OCI-LY1 (cell line): ENCODE measurements at regions not wholly inside any gene's neighbourhood (a gene's known extent, or its start where the extent isn't known, plus 50 kb on each side); places are given as distances from the start of the nearest gene placed in this dataset.
"Not testable (repeated sequence)": the region's sequence is repeated elsewhere in the genome, so short reads cannot be mapped to it uniquely, and the experiment has no call there.

Source experiments
- EZH2 ChIP-seq: fragments of 200-600 bp; sonication (generic), shearing (Covaris generic); IDR thresholded peaks from 2 replicates; pipeline ENCODE4 v1.8.0; 2017; ENCODE audit warnings: borderline replicate concordance, mixed run types, mild to moderate bottlenecking, antibody characterized with exemption, low read length, moderate library complexity, mixed read lengths
- TF ChIP-seq, protein P1 (sequence below): fragments of 200-600 bp; sonication (generic), shearing (Covaris generic); IDR thresholded peaks from 2 replicates; pipeline ENCODE4 v1.5.1; 2017; ENCODE audit warnings: mild to moderate bottlenecking, antibody characterized with exemption, low read length, moderate library complexity, mixed read lengths

- TF ChIP-seq, protein P1, sequence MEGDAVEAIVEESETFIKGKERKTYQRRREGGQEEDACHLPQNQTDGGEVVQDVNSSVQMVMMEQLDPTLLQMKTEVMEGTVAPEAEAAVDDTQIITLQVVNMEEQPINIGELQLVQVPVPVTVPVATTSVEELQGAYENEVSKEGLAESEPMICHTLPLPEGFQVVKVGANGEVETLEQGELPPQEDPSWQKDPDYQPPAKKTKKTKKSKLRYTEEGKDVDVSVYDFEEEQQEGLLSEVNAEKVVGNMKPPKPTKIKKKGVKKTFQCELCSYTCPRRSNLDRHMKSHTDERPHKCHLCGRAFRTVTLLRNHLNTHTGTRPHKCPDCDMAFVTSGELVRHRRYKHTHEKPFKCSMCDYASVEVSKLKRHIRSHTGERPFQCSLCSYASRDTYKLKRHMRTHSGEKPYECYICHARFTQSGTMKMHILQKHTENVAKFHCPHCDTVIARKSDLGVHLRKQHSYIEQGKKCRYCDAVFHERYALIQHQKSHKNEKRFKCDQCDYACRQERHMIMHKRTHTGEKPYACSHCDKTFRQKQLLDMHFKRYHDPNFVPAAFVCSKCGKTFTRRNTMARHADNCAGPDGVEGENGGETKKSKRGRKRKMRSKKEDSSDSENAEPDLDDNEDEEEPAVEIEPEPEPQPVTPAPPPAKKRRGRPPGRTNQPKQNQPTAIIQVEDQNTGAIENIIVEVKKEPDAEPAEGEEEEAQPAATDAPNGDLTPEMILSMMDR = not testable (repeated sequence)
- TF ChIP-seq EZH2 = not testable (repeated sequence)
Observed at GRCh38 chr2:43063096-43063495, 163.3 kb downstream of the ZFP36L2 start.
